Body of pancreas (tissue), 4 donors: ENCODE measurements at regions not wholly inside any gene's neighbourhood (a gene's known extent, or its start where the extent isn't known, plus 50 kb on each side); places are given as distances from the start of the nearest gene placed in this dataset.

Source experiments
- ATAC-seq: fragments of 150-250 bp; one replicate; pipeline ENCODE4 v1.9.1; 2016
- DNase-seq, 4 donors: peaks; one replicate each; pipeline ENCODE4 v3.0.0-alpha.2; 2019
- H3K27ac ChIP-seq, 4 donors: fragments of 200-600 bp; sonication (generic); 1 replicate in 3 of 4; 2 replicates in 1 of 4; pipeline versions ENCODE4 v1.5.1 to v1.6.1; 2016 to 2019; ENCODE audit warnings: mild to moderate bottlenecking in 1 of 4, mixed read lengths in 1 of 4, moderate library complexity in 1 of 4
- H3K27me3 ChIP-seq, 2 donors: fragments of 200-600 bp; sonication (generic); one replicate each; pipeline ENCODE4 v1.6.0; 2016; ENCODE audit warnings: mild to moderate bottlenecking in 1 of 2
- H3K36me3 ChIP-seq, 2 donors: fragments of 200-600 bp; sonication (generic); replicated peaks in 1 of 2; 2 replicates each; pipeline ENCODE4 v1.5.1; 2016; ENCODE audit warnings: low read depth in 2 of 2; ENCODE audit not compliant: insufficient read depth in 1 of 2
- H3K4me1 ChIP-seq: fragments of 200-600 bp; sonication (generic); one replicate; pipeline ENCODE4 v1.6.0; 2016
- H3K4me3 ChIP-seq, 2 donors: fragments of 200-600 bp; sonication (generic); 1 replicate in 1 of 2; 2 replicates in 1 of 2; pipeline ENCODE4 v1.5.1; 2016 to 2019
- H3K9me3 ChIP-seq, 3 donors: fragments of 200-600 bp; sonication (generic); 1 replicate in 2 of 3; 2 replicates in 1 of 3; pipeline ENCODE4 v1.5.1; 2016
- CTCF ChIP-seq, 7 experiments: fragments of 450-650 bp in 4 of 7; fragments of 200-600 bp in 3 of 7; sonication (generic) in 3 of 7; IDR thresholded peaks; one replicate each; pipeline ENCODE4 v1.5.1; 2016 to 2019; ENCODE audit warnings: antibody characterized with exemption in 7 of 7
- POLR2A ChIP-seq, 3 donors: fragments of 450-650 bp; IDR thresholded peaks; one replicate each; pipeline ENCODE4 v1.6.1; 2016; ENCODE audit warnings: antibody characterized with exemption in 3 of 3, mild to moderate bottlenecking in 2 of 3
- WGBS, 2 donors: methylation state at CpG; one replicate each; pipeline ENCODE4 v1.1.5; 2017; 5-methylcytosine and 5-hydroxymethylcytosine counted together
- intact Hi-C: fragments of 100-400 bp; cut with DNase I; formaldehyde crosslinking; loops from one replicate; pipeline ENCODE4 v1.15.1; 2023

GRCh38 chr11:109926941-109927340 lies 166.3 kb upstream of the ZC3H12C start:
- Histone ChIP-seq H3K36me3 (no peaks in the 10 kb centered on the region), H3K27ac (no peak overlapping the region), H3K9me3 (no peaks in the 10 kb centered on the region), H3K27me3 (no peaks in the 10 kb centered on the region), H3K4me1 (no peaks in the 10 kb centered on the region), H3K4me3 (no peak overlapping the region)
- no peak for ATAC-seq
- DNase-seq, result no peak
- intact Hi-C loops, result no loop called here
- TF ChIP-seq POLR2A (IDR thresholded peaks at IDR 0.05) (no peak), CTCF (IDR thresholded peaks at IDR 0.05) (no peak)
- 25 to 35% methylated on average over 3 of the region's 3 CpGs for WGBS, 2 donors

- Histone ChIP-seq H3K4me3 (no peak overlapping the region), H3K9me3 (no peaks in the 10 kb centered on the region), H3K27me3 (no peaks in the 10 kb centered on the region), H3K4me1 (no peaks in the 10 kb centered on the region), H3K36me3 (no peaks in the 10 kb centered on the region), H3K27ac (no peak overlapping the region)
- WGBS, 2 donors, result 80 to 87% methylated on average over 3 of the region's 3 CpGs
- TF ChIP-seq POLR2A (IDR thresholded peaks at IDR 0.05), result no peak
- no peak for TF ChIP-seq CTCF (IDR thresholded peaks at IDR 0.05)
- intact Hi-C loops, result no loop called here
- ATAC-seq (no peak), DNase-seq (no peak)
Measured at GRCh38 chr11:109929308-109929707, 163.9 kb upstream of the ZC3H12C start.

- H3K27me3 ChIP-seq, result no peaks in the 10 kb centered on the region
- H3K4me1 ChIP-seq, result no peaks in the 10 kb centered on the region
- no peak for TF ChIP-seq POLR2A (IDR thresholded peaks at IDR 0.05)
- no peak for TF ChIP-seq CTCF (IDR thresholded peaks at IDR 0.05)
- H3K4me3 ChIP-seq, result no peak overlapping the region
- no peaks in the 10 kb centered on the region for H3K9me3 ChIP-seq
- no peaks in the 10 kb centered on the region for H3K36me3 ChIP-seq
- H3K27ac ChIP-seq, result no peak overlapping the region
- no peak for ATAC-seq
- intact Hi-C loops, result no loop called here
- WGBS, 2 donors, result 79 to 90% methylated on average over 4 of the region's 4 CpGs
- DNase-seq, result no peak
Measured at GRCh38 chr11:109933126-109933525, 160.1 kb upstream of the ZC3H12C start.

- DNase-seq (no peak), ATAC-seq (no peak)
- WGBS, 2 donors, result 48 to 57% methylated on average over 2 of the region's 2 CpGs
- Histone ChIP-seq H3K27me3 (no peaks in the 10 kb centered on the region), H3K9me3 (no peaks in the 10 kb centered on the region), H3K27ac (no peak overlapping the region), H3K4me3 (no peak overlapping the region), H3K4me1 (no peaks in the 10 kb centered on the region), H3K36me3 (no peaks in the 10 kb centered on the region)
- TF ChIP-seq CTCF (IDR thresholded peaks at IDR 0.05) (no peak), POLR2A (IDR thresholded peaks at IDR 0.05) (no peak)
- intact Hi-C loops, result no loop called here
Measured at GRCh38 chr11:109934151-109934550, 159.0 kb upstream of the ZC3H12C start.

- Histone ChIP-seq H3K4me1 (no peaks in the 10 kb centered on the region), H3K9me3 (no peaks in the 10 kb centered on the region), H3K27me3 (no peaks in the 10 kb centered on the region), H3K4me3 (no peak overlapping the region), H3K36me3 (no peaks in the 10 kb centered on the region), H3K27ac (no peak overlapping the region)
- intact Hi-C loops, result no loop called here
- ATAC-seq (no peak), DNase-seq (no peak)
- no peak for TF ChIP-seq CTCF (IDR thresholded peaks at IDR 0.05)
- TF ChIP-seq POLR2A (IDR thresholded peaks at IDR 0.05), result no peak
- WGBS, 2 donors, result 49 to 60% methylated on average over 2 of the region's 2 CpGs
Measured at GRCh38 chr11:109936661-109937180, 156.5 kb upstream of the ZC3H12C start.
